Activated gamma-delta T cell (primary cell): ENCODE measurements at regions not wholly inside any gene's neighbourhood (a gene's known extent, or its start where the extent isn't known, plus 50 kb on each side); places are given as distances from the start of the nearest gene placed in this dataset.

Experiments
- DNase-seq: peaks from one replicate; lab custom pipeline; 2025; lab: John Stamatoyannopoulos, UW

DNA sequence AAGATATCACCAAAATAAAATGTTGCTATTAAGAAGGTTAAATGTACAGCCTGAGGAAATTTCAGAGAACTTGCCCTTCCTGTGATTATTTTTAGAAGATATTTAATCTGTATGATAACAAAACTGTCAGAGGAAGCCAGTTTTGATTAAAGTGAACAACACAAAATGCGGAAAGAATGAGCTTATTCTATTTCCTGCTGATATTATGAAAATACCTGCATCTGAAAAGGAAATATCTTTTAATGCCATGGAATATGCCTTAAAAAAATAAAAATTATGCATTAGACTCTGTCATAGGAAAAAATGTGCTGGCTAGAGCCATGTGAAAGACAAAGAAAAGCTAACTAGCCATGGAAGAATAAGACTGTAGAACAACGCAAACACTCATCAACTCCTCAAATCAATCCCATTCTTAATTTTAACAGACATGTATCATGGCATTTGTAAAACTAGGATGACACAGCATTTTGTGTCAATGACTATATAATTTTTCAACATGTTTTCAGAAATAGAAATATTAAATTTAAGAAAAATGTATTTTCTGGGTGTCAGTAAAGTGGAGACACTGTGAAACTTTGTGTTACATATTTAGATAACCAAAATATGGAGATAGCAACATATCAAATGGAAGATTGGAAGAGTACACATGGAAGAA lies 1768.2 kb downstream of the SUCLG1 start:
- DNase-seq, result no peak

- DNase-seq, result no peak
Observed at GRCh38 chr2:82675186-82675585, 1783.9 kb downstream of the SUCLG1 start.

DNA sequence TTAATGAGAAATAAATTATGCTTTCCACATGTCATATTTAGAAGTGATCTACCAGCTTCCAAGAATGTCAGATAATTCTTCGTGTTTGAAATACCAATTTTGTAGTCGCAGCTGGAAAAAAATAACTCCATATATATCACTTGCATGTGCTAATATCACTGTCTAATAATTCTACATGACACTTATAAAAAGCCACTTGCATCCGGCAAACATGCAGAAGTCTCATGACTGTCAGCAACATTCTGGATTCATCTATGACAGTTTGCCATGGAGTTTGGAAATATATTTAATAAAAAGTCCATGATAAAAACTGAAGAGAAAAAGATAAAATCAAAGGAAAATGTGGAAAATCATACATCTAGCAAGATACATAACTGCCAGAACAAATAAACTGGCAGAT lies 1784.4 kb downstream of the SUCLG1 start:
- DNase-seq, result no peak

DNA sequence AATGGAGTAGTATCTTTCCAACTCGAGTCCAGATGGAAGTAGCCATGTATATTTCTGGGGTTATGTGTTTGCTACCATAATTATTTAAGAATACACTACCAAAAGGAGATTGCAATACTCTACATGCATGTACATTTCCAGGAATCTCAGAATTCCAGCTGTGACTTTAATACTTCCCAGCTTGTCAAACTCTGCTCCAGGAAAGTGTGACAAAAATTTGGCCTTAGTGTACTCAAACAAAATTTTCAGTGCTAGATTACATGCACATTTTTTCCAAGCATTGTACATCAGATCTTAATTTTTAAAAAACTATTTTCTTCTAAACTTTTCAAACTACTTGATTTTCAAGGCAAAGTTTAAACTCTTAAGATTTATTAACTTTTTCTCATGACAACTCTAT lies 1791.6 kb downstream of the SUCLG1 start:
- DNase-seq, result no peak

DNA sequence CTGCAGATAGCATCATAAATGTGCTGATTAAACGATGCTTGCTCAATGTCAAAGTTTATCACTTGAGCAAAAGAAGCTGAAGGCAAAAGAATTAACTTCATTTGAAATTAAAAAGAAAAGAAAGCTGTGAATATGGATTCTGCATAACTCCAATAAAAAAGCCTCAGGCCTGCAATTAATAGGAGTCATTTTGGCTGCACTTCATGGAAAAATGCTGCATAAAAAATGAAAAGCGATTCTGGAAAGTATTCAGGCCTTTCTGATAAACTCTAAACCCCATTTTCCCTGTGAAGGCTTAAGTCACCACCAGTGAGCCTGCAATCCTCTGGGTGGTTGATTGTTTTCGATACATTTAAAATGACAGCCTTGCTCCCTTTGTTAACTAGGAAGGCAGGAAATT lies 1793.4 kb downstream of the SUCLG1 start:
- DNase-seq, result no peak

- no peak for DNase-seq
Observed at GRCh38 chr2:82657106-82657505, 1802.0 kb downstream of the SUCLG1 start.

- DNase-seq, result no peak
Observed at GRCh38 chr2:82656420-82656819, 1802.7 kb downstream of the SUCLG1 start.

- DNase-seq, result no peak
Observed at GRCh38 chr2:82652117-82652516, 1807.0 kb downstream of the SUCLG1 start.

GRCh38 chr2:82650038-82650437 lies 1809.0 kb downstream of the SUCLG1 start:
- no peak for DNase-seq

- DNase-seq, result no peak
Observed at GRCh38 chr2:82641598-82642180, 1817.4 kb downstream of the SUCLG1 start.

DNA sequence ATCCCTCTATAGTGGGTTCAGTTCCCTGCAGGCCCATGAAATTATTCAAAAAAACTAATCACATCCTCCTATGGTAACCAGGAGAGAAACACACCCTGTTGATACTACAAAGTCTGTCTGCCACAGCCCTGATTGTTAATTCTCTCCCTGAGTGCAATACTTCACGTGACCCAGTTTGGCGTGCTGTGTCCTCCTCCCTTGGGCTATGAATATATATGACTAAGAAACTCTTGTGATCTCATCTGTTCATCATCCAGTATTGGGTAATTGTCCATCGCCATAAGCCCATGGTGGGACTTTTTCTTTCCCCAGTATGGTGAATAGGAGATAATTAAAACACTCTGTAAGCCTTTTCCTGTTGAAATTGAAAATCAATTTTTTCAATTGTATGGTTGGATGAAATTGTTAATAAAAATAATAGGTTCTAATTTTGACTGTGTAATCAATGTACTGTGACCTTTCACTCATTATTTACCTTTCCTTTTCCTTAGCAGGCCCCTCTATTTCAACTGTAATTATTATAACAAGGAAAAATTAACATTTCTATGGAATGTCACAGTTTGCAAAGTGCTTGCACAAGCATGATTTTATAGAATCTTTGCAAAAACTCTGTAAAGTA lies 1822.6 kb downstream of the SUCLG1 start:
- DNase-seq, result no peak

GRCh38 chr2:82599021-82599420 lies 1860.1 kb downstream of the SUCLG1 start:
- DNase-seq, result no peak

GRCh38 chr2:82596581-82596980 lies 1862.5 kb downstream of the SUCLG1 start:
- DNase-seq, result no peak

DNA sequence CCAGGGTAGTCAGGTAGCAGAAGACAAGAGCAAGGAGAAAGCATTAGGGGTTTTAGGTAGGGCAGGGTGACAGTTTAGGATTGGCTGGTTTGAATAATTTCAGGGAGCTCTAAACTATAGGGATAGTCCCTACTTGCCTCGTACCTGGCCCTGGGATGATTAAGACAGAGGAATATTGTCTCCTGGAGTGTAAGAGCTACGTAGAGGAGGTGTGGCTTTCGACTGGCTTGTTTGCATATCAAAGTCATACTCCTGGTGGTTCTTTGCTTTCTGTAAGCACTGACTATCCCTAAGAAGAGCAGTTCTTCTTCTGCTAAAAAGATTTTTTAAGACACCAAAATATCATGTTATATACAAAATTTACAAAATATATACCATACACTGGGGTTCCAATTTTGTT lies 1867.4 kb downstream of the SUCLG1 start:
- DNase-seq, result no peak

- no peak for DNase-seq
Observed at GRCh38 chr2:82576656-82577055, 1882.4 kb downstream of the SUCLG1 start.

- no peak for DNase-seq
Observed at GRCh38 chr2:82539280-82539621, 1919.8 kb downstream of the SUCLG1 start.

DNA sequence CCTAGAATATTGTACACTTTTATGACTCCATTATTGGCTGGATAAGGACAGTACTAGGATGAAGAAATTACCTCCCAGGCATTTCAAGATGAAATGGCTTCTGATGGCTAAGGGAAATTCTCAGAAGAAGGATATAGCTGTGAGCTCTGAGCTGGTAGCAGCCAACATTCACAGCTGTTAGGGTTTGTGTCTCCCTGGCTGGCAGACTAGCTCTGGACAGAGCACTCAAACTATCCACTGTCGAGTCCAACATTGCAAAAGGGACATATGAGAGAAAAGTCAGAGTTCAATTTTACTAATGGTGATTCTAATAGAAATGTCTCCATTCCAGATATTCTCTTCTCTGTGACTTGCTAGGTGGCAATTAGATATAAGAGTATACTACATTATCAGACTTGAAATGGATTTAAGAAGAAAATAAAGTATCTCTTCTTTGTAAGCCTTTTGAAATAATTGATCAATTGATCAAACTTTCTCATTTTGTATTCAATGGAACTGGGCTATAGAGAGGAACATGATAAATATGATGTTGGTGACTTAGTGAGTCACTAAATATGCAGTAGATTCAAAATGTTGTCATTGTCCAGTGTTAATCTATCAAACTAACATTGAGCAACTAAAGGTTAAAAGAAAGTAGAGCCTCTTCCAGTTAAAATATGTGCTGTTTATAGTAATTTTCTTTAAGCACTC lies 1920.3 kb downstream of the SUCLG1 start:
- no peak for DNase-seq

DNA sequence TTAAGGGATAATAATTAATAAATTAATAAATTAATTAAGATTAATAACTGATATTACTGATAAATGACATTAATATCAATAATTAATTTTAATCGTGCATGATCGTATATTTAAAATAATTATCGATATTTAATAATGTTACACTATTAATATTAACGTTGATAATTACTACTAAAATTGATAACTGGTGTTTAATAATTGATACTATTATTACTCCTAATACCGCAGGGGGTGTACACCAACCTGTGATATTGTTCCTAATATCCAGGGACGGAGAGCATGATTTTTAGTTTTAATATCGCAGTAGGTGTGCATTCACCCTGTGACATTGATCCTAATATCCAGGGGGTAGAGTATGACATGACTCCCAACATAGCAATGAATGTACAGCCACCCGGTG lies 1930.8 kb downstream of the SUCLG1 start:
- DNase-seq, result no peak

GRCh38 chr2:82527124-82527523 lies 1932.0 kb downstream of the SUCLG1 start:
- no peak for DNase-seq

GRCh38 chr2:82526277-82526676 lies 1932.8 kb downstream of the SUCLG1 start:
- no peak for DNase-seq

DNA sequence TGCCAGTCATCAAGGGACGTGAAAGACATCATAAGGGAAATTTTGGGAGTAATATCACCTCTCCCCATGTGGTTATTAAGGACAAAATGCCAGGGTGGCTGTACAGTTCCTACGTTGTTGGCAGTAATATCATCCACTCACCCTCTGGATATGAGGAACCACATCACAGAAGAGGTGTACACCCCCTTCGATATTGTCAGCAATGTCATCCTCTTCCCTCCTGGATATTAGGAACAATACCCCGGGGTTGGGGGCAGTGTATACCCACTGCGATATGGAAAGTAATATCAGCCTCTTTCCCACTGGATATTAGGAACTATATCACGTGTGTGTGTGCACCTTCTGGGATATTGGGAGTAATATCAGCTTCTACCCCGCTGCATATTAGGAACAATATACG lies 1933.3 kb downstream of the SUCLG1 start:
- DNase-seq, result no peak

DNA sequence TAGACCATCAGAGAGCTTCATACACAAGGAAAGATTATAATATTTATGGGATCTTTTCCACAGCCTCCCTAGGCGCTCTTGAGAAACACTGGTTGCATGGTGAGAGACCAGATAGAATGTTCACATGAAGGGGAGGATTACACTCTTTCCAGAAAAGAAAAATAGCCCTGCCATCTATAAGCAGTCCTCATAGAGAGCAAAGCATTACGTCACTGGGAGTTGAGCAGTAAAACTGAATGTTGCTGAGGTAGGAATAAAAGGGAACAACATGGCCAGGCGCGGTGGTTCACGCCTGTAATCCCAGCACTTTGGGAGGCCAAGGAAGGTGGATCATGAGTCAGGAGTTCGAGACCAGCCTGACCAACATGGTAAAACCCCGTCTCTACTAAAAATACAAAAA lies 1934.3 kb downstream of the SUCLG1 start:
- DNase-seq, result no peak

GRCh38 chr2:82511894-82512293 lies 1947.2 kb downstream of the SUCLG1 start:
- DNase-seq, result no peak
